Ishikawa (cell line): ENCODE measurements at regions not wholly inside any gene's neighbourhood (a gene's known extent, or its start where the extent isn't known, plus 50 kb on each side); places are given as distances from the start of the nearest gene placed in this dataset.

Source experiments
- CEBPB ChIP-seq: IDR thresholded peaks from 2 replicates; pipeline ENCODE4 v1.6.1; 2012
- CREB1 ChIP-seq: IDR thresholded peaks from 2 replicates; pipeline ENCODE4 v1.6.1; 2012; ENCODE audit warnings: low read depth
- EP300 ChIP-seq: IDR thresholded peaks from 2 replicates; pipeline ENCODE4 v1.6.1; 2012; ENCODE audit warnings: borderline replicate concordance
- FOXM1 ChIP-seq: IDR thresholded peaks from 2 replicates; pipeline ENCODE4 v1.6.1; 2012; ENCODE audit warnings: low read depth, borderline replicate concordance
- NFIC ChIP-seq: IDR thresholded peaks from 2 replicates; pipeline ENCODE4 v1.6.1; 2012
- TAF1 ChIP-seq: IDR thresholded peaks from 2 replicates; pipeline ENCODE4 v1.6.1; 2012; ENCODE audit warnings: low read depth, mild to moderate bottlenecking
- TCF12 ChIP-seq: IDR thresholded peaks from 2 replicates; pipeline ENCODE4 v1.6.1; 2012; ENCODE audit warnings: low read depth
- YY1 ChIP-seq: IDR thresholded peaks from 2 replicates; pipeline ENCODE4 v1.6.1; 2012; ENCODE audit warnings: low read depth
- ZBTB7A ChIP-seq: IDR thresholded peaks from 2 replicates; pipeline ENCODE4 v1.6.1; 2012; ENCODE audit warnings: low read depth
- TF ChIP-seq, protein P1 (sequence below): IDR thresholded peaks from 2 replicates; pipeline ENCODE4 v1.6.1; 2012; ENCODE audit warnings: low read depth, mild to moderate bottlenecking
- TF ChIP-seq, protein P2 (sequence below): IDR thresholded peaks from 2 replicates; pipeline ENCODE4 v1.6.1; 2012

DNA sequence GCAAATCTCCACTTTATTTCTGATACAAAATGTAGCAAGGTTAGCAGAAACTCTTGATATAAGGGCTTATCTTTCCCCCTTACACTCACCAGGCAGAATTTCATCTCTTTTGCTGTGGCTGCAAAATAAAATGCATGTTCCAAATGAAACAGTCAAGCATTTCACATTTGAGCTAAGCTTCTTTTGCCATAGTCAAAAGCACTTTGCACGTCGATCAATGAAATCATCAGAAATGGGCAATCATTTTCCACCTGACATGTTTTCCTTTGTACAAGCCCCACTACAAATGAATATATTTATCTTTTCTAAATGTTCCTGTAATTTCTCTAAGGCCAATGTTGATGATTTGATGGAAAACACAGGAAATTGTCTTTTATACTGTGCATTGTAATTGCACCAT is 178.4 kb downstream of the ANKRD50 start:
- no peak for TF ChIP-seq CEBPB
- no peak for TF ChIP-seq TCF12
- no peak for TF ChIP-seq YY1
- TF ChIP-seq EP300 = no peak
- no peak for TF ChIP-seq TAF1
- no peak for TF ChIP-seq CREB1
- TF ChIP-seq, protein P1, sequence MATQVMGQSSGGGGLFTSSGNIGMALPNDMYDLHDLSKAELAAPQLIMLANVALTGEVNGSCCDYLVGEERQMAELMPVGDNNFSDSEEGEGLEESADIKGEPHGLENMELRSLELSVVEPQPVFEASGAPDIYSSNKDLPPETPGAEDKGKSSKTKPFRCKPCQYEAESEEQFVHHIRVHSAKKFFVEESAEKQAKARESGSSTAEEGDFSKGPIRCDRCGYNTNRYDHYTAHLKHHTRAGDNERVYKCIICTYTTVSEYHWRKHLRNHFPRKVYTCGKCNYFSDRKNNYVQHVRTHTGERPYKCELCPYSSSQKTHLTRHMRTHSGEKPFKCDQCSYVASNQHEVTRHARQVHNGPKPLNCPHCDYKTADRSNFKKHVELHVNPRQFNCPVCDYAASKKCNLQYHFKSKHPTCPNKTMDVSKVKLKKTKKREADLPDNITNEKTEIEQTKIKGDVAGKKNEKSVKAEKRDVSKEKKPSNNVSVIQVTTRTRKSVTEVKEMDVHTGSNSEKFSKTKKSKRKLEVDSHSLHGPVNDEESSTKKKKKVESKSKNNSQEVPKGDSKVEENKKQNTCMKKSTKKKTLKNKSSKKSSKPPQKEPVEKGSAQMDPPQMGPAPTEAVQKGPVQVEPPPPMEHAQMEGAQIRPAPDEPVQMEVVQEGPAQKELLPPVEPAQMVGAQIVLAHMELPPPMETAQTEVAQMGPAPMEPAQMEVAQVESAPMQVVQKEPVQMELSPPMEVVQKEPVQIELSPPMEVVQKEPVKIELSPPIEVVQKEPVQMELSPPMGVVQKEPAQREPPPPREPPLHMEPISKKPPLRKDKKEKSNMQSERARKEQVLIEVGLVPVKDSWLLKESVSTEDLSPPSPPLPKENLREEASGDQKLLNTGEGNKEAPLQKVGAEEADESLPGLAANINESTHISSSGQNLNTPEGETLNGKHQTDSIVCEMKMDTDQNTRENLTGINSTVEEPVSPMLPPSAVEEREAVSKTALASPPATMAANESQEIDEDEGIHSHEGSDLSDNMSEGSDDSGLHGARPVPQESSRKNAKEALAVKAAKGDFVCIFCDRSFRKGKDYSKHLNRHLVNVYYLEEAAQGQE = no peak
- TF ChIP-seq NFIC = no peak
- no peak for TF ChIP-seq FOXM1
- TF ChIP-seq, protein P2, sequence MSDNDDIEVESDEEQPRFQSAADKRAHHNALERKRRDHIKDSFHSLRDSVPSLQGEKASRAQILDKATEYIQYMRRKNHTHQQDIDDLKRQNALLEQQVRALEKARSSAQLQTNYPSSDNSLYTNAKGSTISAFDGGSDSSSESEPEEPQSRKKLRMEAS = no peak
- no peak for TF ChIP-seq ZBTB7A
